NCI-H187 treated with DMSO at 0.1 percent for 48 hours (cell line): ENCODE measurements at regions not wholly inside any gene's neighbourhood (a gene's known extent, or its start where the extent isn't known, plus 50 kb on each side); places are given as distances from the start of the nearest gene placed in this dataset.
"Not testable (repeated sequence)": the region's sequence is repeated elsewhere in the genome, so short reads cannot be mapped to it uniquely, and the experiment has no call there.

ENCODE experiments used
- DNase-seq: peaks from one replicate; lab custom pipeline; 2025; lab: John Stamatoyannopoulos, UW

DNA sequence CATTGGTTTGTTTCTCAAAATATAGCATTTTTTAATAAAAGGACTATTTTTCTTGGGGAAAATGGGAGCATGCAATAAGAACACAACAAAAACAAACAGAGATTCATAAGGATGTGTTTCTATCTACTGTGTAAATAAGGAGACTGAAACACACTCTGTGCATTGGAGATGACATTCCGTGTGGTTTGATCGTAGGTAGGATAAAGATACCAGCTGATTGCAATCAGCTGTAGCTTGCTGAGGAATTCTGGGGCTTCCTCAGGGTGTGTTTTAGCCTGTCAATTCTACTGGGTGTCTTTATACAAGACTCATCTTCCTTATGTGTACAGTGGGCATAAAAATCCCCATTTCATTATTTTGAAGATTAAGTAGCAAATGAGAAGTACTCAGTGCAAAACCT, 591.6 kb downstream of the DSC3 start:
- DNase-seq, result no peak

- DNase-seq, result no peak
Observed at GRCh38 chr18:30446605-30447004, 595.9 kb downstream of the DSC3 start.

DNA sequence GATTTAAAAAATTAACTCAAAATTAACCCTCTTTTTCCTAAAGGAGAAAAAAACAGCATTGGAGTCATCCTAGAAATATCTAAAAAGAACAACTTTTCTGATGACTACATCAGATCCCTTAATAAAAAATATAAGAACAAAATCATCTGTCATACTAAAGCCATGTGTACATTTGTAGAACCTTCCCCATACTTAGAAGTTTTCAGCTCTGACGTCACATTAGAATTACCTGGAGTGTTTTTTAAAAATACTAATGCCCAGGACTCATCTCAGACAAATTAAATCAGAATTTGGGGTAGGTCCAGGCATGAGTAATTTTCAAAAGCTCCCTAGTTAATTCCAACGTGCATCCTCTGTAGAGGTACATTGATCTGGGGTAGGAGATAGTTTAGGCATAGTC, 598.0 kb downstream of the DSC3 start:
- DNase-seq, result no peak

DNA sequence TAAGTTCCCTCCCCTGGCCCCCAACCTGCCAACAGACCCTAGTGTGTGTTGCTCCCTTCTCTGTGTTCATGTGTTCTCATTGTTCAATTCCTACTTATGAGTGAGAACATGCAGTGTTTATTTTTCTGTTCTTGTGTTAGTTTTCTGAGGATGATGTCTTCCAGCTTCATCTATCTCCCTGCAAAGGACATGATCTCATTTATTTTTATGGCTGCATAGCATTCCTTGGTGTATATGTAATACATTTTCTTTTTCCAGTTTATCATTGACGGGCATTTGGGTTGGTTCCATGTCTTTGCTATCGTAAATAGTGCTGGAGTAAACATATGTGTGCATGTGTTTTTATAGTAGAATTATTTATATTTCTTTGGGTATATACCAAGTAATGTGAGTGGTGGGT, 602.2 kb downstream of the DSC3 start:
- no peak for DNase-seq

DNA sequence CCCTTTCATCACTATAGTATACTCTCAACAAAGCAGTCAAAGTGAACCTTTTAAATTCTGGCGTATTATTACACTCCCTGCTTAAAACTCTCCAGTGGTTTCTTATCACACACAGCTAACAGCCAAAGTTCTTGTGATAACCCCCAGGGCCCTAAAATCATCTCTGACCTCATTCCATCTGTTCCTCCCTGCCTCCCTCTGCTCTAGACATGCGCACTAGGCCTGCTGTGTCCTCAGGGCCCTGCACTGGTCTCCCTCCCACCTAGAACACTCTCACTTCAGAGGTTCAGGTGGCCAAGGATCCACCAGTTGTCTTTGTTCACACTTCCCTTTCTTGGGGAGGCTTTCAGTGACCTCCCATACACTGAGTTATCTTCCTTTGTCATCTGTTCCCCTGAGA, 603.4 kb downstream of the DSC3 start:
- DNase-seq, result no peak

GRCh38 chr18:30432349-30432748, 610.2 kb downstream of the DSC3 start:
- DNase-seq, result no peak

- not testable (repeated sequence) for DNase-seq
Observed at GRCh38 chr18:30419399-30419798, 623.1 kb downstream of the DSC3 start.

DNA sequence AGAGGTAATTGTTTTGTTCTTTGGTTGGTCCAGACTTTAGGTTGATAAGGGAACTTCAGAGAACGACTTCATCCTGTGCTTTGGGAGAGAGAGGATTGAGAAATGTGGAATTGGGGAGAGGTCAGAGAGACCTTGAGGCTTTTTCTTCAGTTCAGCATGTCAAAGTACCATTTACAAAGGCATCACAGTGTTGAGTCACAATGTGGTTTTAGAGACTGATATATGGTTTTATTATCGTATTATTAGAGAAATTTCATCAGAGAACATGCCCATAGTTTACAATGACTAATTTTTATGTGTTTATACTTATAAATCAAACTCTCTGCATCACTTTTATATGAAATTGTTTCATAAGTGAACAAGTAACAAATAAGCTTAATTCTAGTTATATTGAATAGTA, 626.6 kb downstream of the DSC3 start:
- DNase-seq, result no peak

DNA sequence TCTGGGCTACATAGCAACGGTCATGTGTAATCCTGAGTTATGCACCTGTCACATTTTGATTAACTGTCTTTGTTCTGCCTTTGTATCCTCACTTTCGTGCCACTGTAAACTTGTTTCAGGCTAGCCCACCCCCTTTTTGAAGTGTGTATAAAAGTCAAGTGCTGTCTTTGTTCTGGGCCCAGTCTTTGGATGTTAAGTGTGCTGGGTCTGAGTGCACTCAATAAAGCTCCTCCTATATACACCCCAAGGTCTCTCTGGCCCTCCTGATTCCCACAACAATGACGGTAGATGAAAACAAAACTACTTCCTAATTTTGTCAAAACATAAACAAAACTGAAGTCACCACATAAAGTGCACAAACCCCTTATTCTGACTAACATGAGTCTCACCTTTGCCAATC, 633.4 kb downstream of the DSC3 start:
- DNase-seq, result no peak

GRCh38 chr18:30406728-30407127, 635.8 kb downstream of the DSC3 start:
- DNase-seq, result no peak

- no peak for DNase-seq
Observed at GRCh38 chr18:30405038-30405437, 637.5 kb downstream of the DSC3 start.

- DNase-seq, result no peak
Observed at GRCh38 chr18:30404422-30404821, 638.1 kb downstream of the DSC3 start.

GRCh38 chr18:30403278-30403677, 639.3 kb downstream of the DSC3 start:
- DNase-seq, result no peak

GRCh38 chr18:30387401-30387800, 655.1 kb downstream of the DSC3 start:
- DNase-seq, result no peak

DNA sequence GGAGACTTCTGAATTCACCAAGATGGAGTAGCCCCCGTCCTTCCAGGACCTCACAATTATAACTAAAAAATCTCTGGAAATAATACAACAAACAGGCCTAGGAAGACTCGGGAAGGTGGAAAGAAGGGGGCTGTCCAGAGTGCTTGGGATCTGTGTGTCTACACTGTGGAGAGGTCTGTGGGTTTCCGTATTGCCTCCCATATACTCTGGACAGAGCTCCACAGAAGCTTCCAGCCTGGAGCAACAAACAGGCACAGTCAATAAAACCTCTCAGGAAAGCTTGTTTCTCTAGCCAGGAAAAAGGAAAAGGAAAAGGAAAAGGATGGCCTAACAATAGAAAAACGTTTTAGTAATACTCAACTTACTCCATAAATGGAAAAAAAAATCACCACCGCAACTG, 655.9 kb downstream of the DSC3 start:
- DNase-seq, result no peak

GRCh38 chr18:30385684-30386083, 656.9 kb downstream of the DSC3 start:
- no peak for DNase-seq

DNA sequence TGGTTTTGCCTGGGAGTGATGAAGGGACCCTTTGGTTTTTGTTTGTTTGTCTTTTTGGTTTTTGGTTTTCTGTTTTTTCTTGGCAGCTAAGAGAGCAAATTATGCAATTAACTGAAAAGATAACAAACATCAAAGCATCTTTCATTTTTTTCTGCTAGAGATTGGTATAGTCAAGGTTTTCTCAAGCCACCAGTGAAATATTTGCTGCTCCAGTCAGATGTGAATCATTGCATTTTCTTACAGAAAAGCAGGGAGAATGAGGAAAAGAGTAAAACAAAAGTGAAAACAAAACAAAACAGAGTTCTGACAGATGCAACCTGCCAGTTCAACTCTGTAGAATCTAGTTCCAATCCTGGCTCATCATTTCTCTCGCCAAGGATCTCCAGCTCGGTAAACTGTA, 660.7 kb downstream of the DSC3 start:
- DNase-seq, result no peak

DNA sequence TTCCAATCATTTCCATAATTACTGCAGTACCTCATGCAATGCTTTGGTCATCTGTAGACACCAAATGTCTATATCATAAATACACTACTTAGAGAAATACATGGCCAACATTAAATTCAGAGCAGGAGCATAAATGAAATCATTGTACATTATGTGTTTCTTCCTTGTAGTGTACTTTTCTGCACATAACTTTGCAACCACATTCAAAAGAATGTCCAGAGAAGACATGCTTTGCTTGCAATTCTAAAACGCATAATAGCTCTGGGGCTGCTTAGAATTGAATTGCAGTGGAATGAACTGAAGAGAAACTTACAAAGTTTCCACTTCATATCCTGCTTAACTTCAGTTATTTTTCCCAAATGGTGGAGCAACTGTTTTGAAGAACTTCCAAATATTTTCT, 664.4 kb downstream of the DSC3 start:
- DNase-seq, result no peak

DNA sequence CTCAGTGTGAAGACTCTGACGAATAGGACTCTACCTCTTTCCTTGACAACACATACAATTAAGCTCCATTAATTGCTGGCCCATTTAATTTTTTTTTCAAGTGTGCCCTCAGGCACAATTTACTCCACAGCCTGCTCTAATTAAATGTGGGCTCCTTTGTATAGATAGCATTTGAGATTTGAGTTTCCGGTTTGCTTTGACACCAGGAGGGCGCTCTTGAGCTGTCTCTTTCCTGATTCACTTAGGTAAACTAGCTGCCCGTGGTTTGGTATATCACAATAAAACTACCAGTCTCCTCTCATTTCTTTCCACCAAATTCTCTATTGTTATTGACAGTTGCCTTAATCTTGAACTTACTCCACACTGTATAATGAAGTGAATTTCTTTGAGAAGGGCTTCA, 666.0 kb downstream of the DSC3 start:
- DNase-seq, result no peak

DNA sequence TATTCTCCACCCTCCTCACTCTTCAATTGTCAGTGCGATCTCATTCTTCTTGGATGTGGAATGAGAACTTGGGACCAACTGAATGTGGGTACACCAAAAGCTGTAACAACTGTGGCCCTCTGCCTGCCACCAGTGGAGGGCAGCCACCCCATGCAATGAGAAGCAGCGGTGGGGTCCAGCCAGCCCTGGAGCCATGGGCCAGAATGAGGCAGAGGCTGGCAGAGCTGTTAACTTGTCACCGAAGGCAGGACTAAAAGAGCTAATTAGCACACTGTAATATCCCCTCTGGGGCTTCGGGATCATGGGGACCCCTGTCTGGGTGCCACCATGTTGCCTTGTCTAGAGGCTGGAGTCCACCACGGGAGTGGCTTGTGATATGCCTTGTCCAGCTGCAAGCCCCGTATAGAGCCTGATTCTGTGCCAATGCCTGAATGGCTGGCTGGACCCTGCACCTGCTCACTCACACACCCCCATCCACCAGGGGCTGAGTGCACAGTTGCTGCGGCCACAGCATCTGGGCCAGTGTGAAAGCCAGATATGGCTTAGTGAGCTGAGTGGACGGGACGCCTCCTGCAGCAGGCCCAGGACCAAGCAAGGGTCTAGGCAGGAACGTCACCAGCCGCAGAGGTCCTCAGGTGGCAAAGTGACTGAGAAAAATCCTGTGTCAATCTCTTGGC, 680.5 kb downstream of the DSC3 start:
- DNase-seq, result no peak

DNA sequence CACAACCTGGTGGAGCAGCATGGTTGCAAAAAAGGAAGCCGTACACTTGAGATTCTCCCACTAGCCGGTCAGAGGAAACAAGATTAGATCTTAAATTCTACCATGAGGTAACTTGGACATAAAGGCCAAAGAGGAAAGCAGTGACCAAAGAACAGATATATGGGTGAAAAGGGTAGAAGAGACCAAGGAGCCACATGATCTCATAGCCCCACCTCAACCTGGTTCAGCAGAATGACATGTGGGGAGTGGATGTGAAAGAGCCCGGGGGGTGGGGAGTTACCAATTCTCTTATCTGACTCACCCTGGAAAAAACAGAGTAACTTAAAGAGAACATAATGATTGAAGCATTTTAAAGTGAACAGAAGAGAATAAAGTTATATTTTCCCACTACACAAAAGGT, 683.0 kb downstream of the DSC3 start:
- DNase-seq, result no peak

GRCh38 chr18:30358555-30358954, 684.0 kb downstream of the DSC3 start:
- no peak for DNase-seq

DNA sequence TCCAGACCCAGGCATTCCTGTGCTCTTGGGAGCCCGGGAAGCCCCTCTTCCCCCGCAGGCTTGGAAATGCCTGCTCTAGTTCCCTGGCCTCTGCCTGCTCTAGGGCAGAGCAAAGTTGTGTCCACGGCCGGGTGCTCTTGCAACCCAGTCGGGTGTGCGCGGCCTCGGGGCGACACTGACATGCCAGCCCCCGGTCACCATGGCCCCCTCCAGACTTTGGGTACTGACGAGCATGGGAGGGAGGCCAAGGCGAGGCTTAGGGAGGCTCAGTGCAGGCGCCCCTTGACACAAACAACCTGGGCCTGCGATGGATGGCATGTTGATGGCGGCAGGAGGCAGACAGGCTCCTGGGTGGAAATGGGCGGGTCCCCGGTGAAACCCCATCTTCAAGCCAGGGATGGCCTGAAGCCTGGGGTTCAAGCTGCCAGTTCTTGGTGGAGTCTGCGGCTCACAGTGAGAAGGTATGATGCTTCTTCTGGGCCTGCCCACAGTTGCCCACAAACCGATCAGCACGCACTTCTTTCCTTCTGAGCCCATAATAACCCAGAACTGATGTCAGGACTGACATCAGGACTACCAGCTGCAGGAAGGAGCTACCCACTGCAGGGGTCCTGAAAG, 689.9 kb downstream of the DSC3 start:
- DNase-seq, result no peak

DNA sequence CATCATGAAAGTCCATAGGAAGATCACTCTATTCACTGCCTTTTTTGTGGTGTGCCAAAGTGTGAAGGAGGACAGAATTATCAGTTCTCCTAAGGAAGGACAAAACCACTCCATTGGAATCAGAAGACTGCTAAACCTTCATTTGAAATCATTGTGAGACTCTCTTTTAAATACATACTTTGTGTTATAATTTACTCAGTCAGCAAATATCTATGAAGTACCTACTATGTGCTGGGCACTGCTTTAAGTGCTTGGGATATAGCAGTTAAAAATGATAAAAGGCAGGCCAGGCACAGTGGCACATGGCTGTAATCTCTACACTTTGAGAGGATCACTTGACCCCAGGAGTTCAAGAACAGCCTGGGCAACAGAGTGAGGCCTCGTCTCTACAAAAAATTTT, 692.3 kb downstream of the DSC3 start:
- DNase-seq, result no peak
